A549 (cell line): ENCODE measurements at regions not wholly inside any gene's neighbourhood (a gene's known extent, or its start where the extent isn't known, plus 50 kb on each side); places are given as distances from the start of the nearest gene placed in this dataset.

Experiments
- ATAC-seq, 2 experiments: fragments of 200-7000 bp in 1 of 2; fragments of >200 bp in 1 of 2; cut with Nextera tagmentation in 1 of 2; cut with Tn5 transposase in 1 of 2; 3 replicates each; pipeline versions ENCODE4 v1.8.0 to v1.9.1; 2018 to 2020; ENCODE audit warnings: mild to moderate bottlenecking in 1 of 2, moderate library complexity in 1 of 2
- CTCF ChIA-PET: fragments of 300-600 bp; sonication (Branson Sonifier 250); formaldehyde crosslinking; extraction: SDS; loops from one replicate; lab custom pipeline; 2021; ENCODE audit warnings: antibody characterized with exemption, inconsistent platforms; lab: Yijun Ruan, JAX
- POLR2A ChIA-PET: fragments of 350-600 bp; formaldehyde crosslinking; extraction: SDS; loops from one replicate; lab custom pipeline; 2021; ENCODE audit warnings: antibody characterized with exemption, inconsistent platforms; lab: Yijun Ruan, JAX
- DNase-seq, 2 experiments: peaks; one replicate each; pipeline versions ENCODE4 v3.0.0 to v3.0.0-alpha.2; 2011 to 2016; ENCODE audit warnings: low read depth in 1 of 2, low spot score in 1 of 2
- FAIRE-seq: peaks from 2 replicates; lab custom pipeline; 2011; peaks lifted over from hg19 to GRCh38; lab: Jason Lieb, UNC
- H3K27ac ChIP-seq, 2 experiments: fragments of >200 bp; sonication (Bioruptor Twin); formaldehyde crosslinking; 3 replicates each; pipeline ENCODE4 v1.5.1; 2016 to 2017
- H3K4me1 ChIP-seq: fragments of >200 bp; sonication (Bioruptor Twin); formaldehyde crosslinking; 3 replicates; pipeline ENCODE4 v1.6.1; 2016
- H3K4me2 ChIP-seq: fragments of >200 bp; sonication (Bioruptor Twin); formaldehyde crosslinking; 3 replicates; pipeline ENCODE4 v1.6.1; 2016
- H3K4me3 ChIP-seq: fragments of >200 bp; sonication (Bioruptor Twin); formaldehyde crosslinking; 3 replicates; pipeline ENCODE4 v1.5.1; 2016
- H3K9me3 ChIP-seq: fragments of >200 bp; sonication (Bioruptor Twin); formaldehyde crosslinking; 3 replicates; pipeline ENCODE4 v1.6.1; 2016
- CBX2 ChIP-seq: fragments of 200-600 bp; sonication (generic); IDR thresholded peaks from 2 replicates; pipeline ENCODE4 v1.6.1; 2016; ENCODE audit warnings: low read depth, mild to moderate bottlenecking, borderline replicate concordance
- CHD2 ChIP-seq: fragments of 150-350 bp; IDR thresholded peaks from 2 replicates; pipeline ENCODE4 v1.6.1; 2014; ENCODE audit warnings: low read length; ENCODE audit not compliant: partially characterized antibody
- CHD4 ChIP-seq: fragments of 200-600 bp; sonication (generic); IDR thresholded peaks from 2 replicates; pipeline ENCODE4 v1.6.1; 2016; ENCODE audit warnings: antibody characterized with exemption, mild to moderate bottlenecking, borderline replicate concordance
- E2F6 ChIP-seq: IDR thresholded peaks from 2 replicates; pipeline ENCODE4 v1.6.1; 2012; ENCODE audit warnings: low read depth, borderline replicate concordance
- EHMT2 ChIP-seq: fragments of 200-600 bp; sonication (generic); IDR thresholded peaks from 2 replicates; pipeline ENCODE4 v1.6.1; 2016; ENCODE audit warnings: antibody characterized with exemption, low read depth, mild to moderate bottlenecking, moderate library complexity
- GATA3 ChIP-seq: IDR thresholded peaks from 2 replicates; pipeline ENCODE4 v1.6.1; 2012; ENCODE audit warnings: borderline replicate concordance
- HDAC2 ChIP-seq: fragments of 200-600 bp; sonication (generic); IDR thresholded peaks from 2 replicates; pipeline ENCODE4 v1.6.1; 2016
- HOXA7 ChIP-seq: fragments of 250-450 bp; sonication (Bioruptor Pico); IDR thresholded peaks from 2 replicates; pipeline ENCODE4 v1.5.0; 2020; ENCODE audit warnings: mild to moderate bottlenecking, moderate library complexity
- HOXB5 ChIP-seq: fragments of 250-450 bp; sonication (Bioruptor Pico); IDR thresholded peaks from 2 replicates; pipeline ENCODE4 v1.5.0; 2020; ENCODE audit warnings: mild to moderate bottlenecking, moderate library complexity
- MAFK ChIP-seq: fragments of 450-650 bp; IDR thresholded peaks from 2 replicates; pipeline ENCODE4 v1.6.1; 2014; ENCODE audit not compliant: partially characterized antibody
- MAX ChIP-seq: IDR thresholded peaks from 2 replicates; pipeline ENCODE4 v1.6.1; 2012
- NFE2L2 ChIP-seq: fragments of 150-350 bp; conservative IDR thresholded peaks from 2 replicates; pipeline ENCODE4 v1.6.1; 2014; ENCODE audit warnings: low read length
- NPAS2 ChIP-seq: fragments of 250-450 bp; sonication (Bioruptor Pico); IDR thresholded peaks from 2 replicates; pipeline ENCODE4 v1.8.0; 2022; ENCODE audit warnings: mild to moderate bottlenecking, moderate library complexity, borderline replicate concordance
- POLR2AphosphoS2 ChIP-seq: conservative IDR thresholded peaks from 2 replicates; pipeline ENCODE4 v1.6.1; 2012; ENCODE audit warnings: low read length, improper control_type of control experiment, inconsistent platforms
- RAD21 ChIP-seq, 2 experiments: fragments of >200 bp in 1 of 2; sonication (Bioruptor Twin) in 1 of 2; formaldehyde crosslinking in 1 of 2; IDR thresholded peaks in 1 of 2; conservative IDR thresholded peaks in 1 of 2; 2 replicates in 1 of 2; 3 replicates in 1 of 2; pipeline ENCODE4 v1.6.1; 2012 to 2018; ENCODE audit warnings: inconsistent platforms in 1 of 2
- RARB ChIP-seq: fragments of 250-450 bp; sonication (Bioruptor Pico); IDR thresholded peaks from 2 replicates; pipeline ENCODE4 v1.8.0; 2021; ENCODE audit warnings: mild to moderate bottlenecking, moderate library complexity
- RFX5 ChIP-seq: fragments of 450-650 bp; IDR thresholded peaks from 2 replicates; pipeline ENCODE4 v1.7.1; 2014; ENCODE audit warnings: antibody characterized with exemption, mild to moderate bottlenecking, moderate library complexity
- RNF2 ChIP-seq: fragments of 200-600 bp; sonication (generic); IDR thresholded peaks from 2 replicates; pipeline ENCODE4 v1.6.1; 2016; ENCODE audit warnings: low read depth, mild to moderate bottlenecking, antibody characterized with exemption, moderate library complexity, borderline replicate concordance
- SMC3 ChIP-seq: fragments of >200 bp; sonication (Bioruptor Twin); formaldehyde crosslinking; IDR thresholded peaks from 3 replicates; pipeline ENCODE4 v1.6.1; 2018; ENCODE audit warnings: inconsistent platforms
- SREBF2 ChIP-seq: fragments of 450-650 bp; IDR thresholded peaks from 2 replicates; pipeline ENCODE4 v1.6.1; 2014; ENCODE audit warnings: mild to moderate bottlenecking, moderate library complexity
- TFCP2L1 ChIP-seq: fragments of 250-450 bp; sonication (Bioruptor Pico); IDR thresholded peaks from 2 replicates; pipeline ENCODE4 v1.5.0; 2021; ENCODE audit warnings: mild to moderate bottlenecking
- USF2 ChIP-seq: fragments of 450-650 bp; IDR thresholded peaks from 2 replicates; pipeline ENCODE4 v1.6.1; 2014; ENCODE audit warnings: antibody characterized with exemption
- ZC3H11A ChIP-seq: fragments of 450-650 bp; IDR thresholded peaks from 2 replicates; pipeline ENCODE4 v1.6.1; 2014; ENCODE audit warnings: antibody characterized with exemption, mild to moderate bottlenecking
- ZSCAN20 ChIP-seq: fragments of 250-450 bp; sonication (Bioruptor Pico); IDR thresholded peaks from 2 replicates; pipeline ENCODE4 v1.8.0; 2022; ENCODE audit warnings: mild to moderate bottlenecking, moderate library complexity
- WGBS: methylation state at CpG from one replicate; pipeline ENCODE4 v1.1.6; 2017; ENCODE audit errors: missing lambda C conversion rate; 5-methylcytosine and 5-hydroxymethylcytosine counted together

GRCh38 chr16:49115956-49116355 lies 165.7 kb downstream of the CBLN1 start:
- 26% methylated on average over 9 of the region's 9 CpGs for WGBS
- ChIA-PET POLR2A (no interaction called here), CTCF (no interaction called here)
- no peak for TF ChIP-seq NFE2L2
- no peak for TF ChIP-seq CHD4
- Histone ChIP-seq H3K9me3 (no peaks in the 10 kb centered on the region), H3K27ac (no peak overlapping the region), H3K4me3 (no peak overlapping the region), H3K4me2 (no peak overlapping the region), H3K4me1 (no peaks in the 10 kb centered on the region)
- DNase-seq (no peak), ATAC-seq (no peak), FAIRE-seq (no peak)

- 0% methylated on average over 4 of the region's 5 CpGs for WGBS
- TF ChIP-seq EHMT2 (no peak), HOXA7 (no peak), RARB (no peak), CHD2 (no peak)
- H3K4me2 ChIP-seq = no peak overlapping the region
- DNase-seq (no peak), ATAC-seq (no peak), FAIRE-seq (no peak)
- no peak overlapping the region for H3K27ac ChIP-seq
- no peak overlapping the region for H3K4me3 ChIP-seq
- H3K9me3 ChIP-seq = no peaks in the 10 kb centered on the region
- H3K4me1 ChIP-seq = no peaks in the 10 kb centered on the region
- CTCF ChIA-PET = no interaction called here
- POLR2A ChIA-PET = no interaction called here
These were observed 168.9 kb downstream of the CBLN1 start for GRCh38 chr16:49112754-49113153.

GRCh38 chr16:49111351-49111750 lies 170.3 kb downstream of the CBLN1 start:
- no peaks in the 10 kb centered on the region for H3K9me3 ChIP-seq
- DNase-seq = no peak
- H3K4me3 ChIP-seq = no peak overlapping the region
- no peak for TF ChIP-seq RAD21 (conservative IDR thresholded peaks at IDR 0.05 in 1 of 2, IDR thresholded peaks at IDR 0.05 in 1 of 2)
- TF ChIP-seq SREBF2 = no peak
- TF ChIP-seq HDAC2 = no peak
- TF ChIP-seq MAFK = peak; percentile 84
- TF ChIP-seq HOXB5 (CRISPR knock-in tag) = no peak
- H3K4me2 ChIP-seq = no peak overlapping the region
- H3K4me1 ChIP-seq = no peaks in the 10 kb centered on the region
- 0% methylated on average over 1 of the region's 1 CpG for WGBS
- ChIA-PET POLR2A (no interaction called here), CTCF (interaction anchor here (1.7 kb wide), 1 partner anchor 16 kb away, joined by 5 read pairs; no protein-coding TSS in a partner anchor)
- no peak for ATAC-seq
- FAIRE-seq = no peak
- H3K27ac ChIP-seq = no peak overlapping the region

GRCh38 chr16:49108611-49109010 lies 173.0 kb downstream of the CBLN1 start:
- no peak for DNase-seq
- Histone ChIP-seq H3K4me3 (no peak overlapping the region), H3K9me3 (no peaks in the 10 kb centered on the region), H3K4me1 (no peaks in the 10 kb centered on the region), H3K27ac (no peak overlapping the region), H3K4me2 (no peak overlapping the region)
- ATAC-seq = no peak
- TF ChIP-seq RNF2 (no peak), E2F6 (no peak), GATA3 (no peak), NPAS2 (no peak), CBX2 (no peak), ZSCAN20 (CRISPR knock-in tag) (no peak), SMC3 (no peak), USF2 (no peak), HDAC2 (no peak), NFE2L2 (no peak), RFX5 (no peak), TFCP2L1 (CRISPR knock-in tag) (no peak), HOXB5 (CRISPR knock-in tag) (no peak), ZC3H11A (no peak), POLR2AphosphoS2 (no peak), MAX (no peak)
- 6% methylated on average over 3 of the region's 3 CpGs for WGBS
- CTCF ChIA-PET = no interaction called here
- POLR2A ChIA-PET = no interaction called here
- FAIRE-seq = no peak
